Astrocyte of the spinal cord (primary cell): ENCODE measurements at regions not wholly inside any gene's neighbourhood (a gene's known extent, or its start where the extent isn't known, plus 50 kb on each side); places are given as distances from the start of the nearest gene placed in this dataset.

Source experiments
- DNase-seq: peaks from one replicate; pipeline ENCODE4 v3.0.0; 2011; ENCODE audit warnings: low read depth, low spot score
- H3K4me3 ChIP-seq: 2 replicates; pipeline ENCODE4 v1.5.1; 2011; ENCODE audit warnings: low read depth, mild to moderate bottlenecking, low read length, moderate library complexity
- in situ Hi-C: cut with HindIII; loops from 2 replicates; pipeline ENCODE4 v1.10.0; 2017; ENCODE audit warnings: low sequenced_read_pairs
- TF ChIP-seq, protein P1 (sequence below): IDR thresholded peaks from 2 replicates; pipeline ENCODE4 v1.5.1; 2012; ENCODE audit warnings: low read depth, mild to moderate bottlenecking, low read length, inconsistent platforms

DNA sequence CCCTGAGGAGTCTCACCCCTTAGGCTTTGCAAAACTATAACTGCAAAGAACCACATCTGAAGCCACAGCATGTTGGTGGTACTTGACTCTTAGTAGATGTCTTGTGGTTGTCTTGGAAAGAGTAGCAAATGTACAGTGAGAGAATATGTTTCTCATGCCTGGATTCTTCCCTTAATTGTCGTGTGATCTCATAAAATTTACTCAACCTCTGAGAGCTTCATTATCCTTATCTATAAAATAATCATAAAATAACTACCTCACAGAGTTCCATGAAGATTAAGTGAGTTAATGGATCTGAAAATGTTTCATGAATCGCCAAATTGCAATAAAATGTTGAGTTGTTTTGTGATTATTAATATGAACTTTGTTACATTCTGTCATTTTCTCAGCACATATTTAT lies 491.5 kb downstream of the METTL15 start:
- H3K4me3 ChIP-seq, result no peak overlapping the region
- no peak for DNase-seq
- TF ChIP-seq, protein P1, sequence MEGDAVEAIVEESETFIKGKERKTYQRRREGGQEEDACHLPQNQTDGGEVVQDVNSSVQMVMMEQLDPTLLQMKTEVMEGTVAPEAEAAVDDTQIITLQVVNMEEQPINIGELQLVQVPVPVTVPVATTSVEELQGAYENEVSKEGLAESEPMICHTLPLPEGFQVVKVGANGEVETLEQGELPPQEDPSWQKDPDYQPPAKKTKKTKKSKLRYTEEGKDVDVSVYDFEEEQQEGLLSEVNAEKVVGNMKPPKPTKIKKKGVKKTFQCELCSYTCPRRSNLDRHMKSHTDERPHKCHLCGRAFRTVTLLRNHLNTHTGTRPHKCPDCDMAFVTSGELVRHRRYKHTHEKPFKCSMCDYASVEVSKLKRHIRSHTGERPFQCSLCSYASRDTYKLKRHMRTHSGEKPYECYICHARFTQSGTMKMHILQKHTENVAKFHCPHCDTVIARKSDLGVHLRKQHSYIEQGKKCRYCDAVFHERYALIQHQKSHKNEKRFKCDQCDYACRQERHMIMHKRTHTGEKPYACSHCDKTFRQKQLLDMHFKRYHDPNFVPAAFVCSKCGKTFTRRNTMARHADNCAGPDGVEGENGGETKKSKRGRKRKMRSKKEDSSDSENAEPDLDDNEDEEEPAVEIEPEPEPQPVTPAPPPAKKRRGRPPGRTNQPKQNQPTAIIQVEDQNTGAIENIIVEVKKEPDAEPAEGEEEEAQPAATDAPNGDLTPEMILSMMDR, result no peak
- in situ Hi-C loops, result no loop called here

DNA sequence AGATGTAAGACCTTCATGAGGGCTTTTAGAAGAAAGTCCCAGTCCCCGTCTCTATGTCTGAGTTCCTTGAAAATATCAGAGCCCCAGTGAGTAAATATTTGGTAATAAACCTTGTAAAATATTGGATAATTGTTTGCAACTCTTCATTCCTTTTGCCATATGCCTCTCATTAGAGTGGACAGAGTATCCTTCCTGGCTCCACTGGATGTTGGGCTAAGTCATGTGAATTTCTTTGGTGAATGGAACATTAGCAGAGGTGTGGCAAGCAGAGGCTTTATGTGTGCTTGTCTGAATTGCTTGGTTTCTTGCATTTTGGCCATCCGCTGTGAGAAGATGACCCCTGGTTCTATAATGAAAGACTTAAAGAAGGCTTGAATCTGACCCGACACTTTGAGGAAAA lies 490.3 kb downstream of the METTL15 start:
- TF ChIP-seq, protein P1, result no peak
- in situ Hi-C loops, result no loop called here
- no peak overlapping the region for H3K4me3 ChIP-seq
- no peak for DNase-seq

DNA sequence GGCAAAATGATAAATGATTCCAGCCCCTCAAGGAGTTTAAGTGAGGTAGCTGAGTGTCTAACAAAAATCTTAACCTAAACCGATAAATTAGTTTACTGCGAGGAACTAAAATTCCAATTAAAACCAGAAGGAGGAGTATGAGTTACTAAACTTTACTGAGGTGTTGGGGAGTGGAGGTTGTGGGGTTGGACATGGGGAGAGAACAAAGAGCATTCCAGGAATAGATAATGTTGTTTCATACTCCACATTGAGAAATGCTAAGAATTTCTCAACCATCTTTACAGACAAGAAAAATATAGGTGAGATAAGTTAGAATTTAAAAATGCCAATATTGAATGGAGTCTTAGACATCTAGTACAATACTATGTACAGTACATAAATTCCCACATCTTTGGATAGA lies 488.6 kb downstream of the METTL15 start:
- no peak for DNase-seq
- H3K4me3 ChIP-seq, result no peak overlapping the region
- in situ Hi-C loops, result no loop called here
- TF ChIP-seq, protein P1, result no peak

DNA sequence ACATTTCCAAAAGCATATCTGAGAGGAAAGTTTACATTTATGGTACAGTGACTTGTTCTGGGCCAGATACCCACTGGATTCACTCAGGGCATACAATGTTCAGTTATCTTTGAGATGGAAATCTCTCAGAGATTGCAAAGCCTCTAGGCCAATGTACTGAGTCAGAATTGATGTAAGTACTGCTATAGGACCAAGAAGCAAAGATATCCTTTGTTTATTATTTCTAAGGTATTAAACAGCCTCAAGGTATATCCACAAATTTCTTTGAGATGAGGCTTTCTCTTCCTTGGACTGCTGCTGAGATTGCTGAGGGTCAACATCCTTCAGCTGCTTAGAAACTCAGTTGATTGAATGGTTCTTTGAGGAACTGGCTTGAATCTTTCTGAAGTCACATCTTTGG lies 484.0 kb downstream of the METTL15 start:
- TF ChIP-seq, protein P1, result no peak
- no peak overlapping the region for H3K4me3 ChIP-seq
- in situ Hi-C loops, result no loop called here
- no peak for DNase-seq

DNA sequence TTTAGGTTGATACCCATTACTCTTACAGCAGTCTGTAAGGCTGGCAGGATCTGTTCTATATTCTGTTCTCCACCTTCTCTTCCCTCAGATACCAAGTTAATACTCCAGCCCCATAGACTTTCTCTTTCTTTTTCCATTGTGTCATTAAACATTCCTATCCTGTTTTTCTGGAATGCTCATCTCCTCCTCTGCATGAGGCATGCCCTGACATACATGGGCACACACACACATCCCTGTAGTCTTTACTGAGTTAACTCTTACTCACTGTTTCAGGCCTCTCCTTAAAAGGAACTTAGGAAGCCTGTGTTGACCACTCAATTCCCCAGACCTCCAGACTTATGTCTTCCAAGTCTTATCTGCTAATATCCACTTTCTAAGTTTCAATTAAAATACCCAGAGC lies 476.8 kb downstream of the METTL15 start:
- in situ Hi-C loops, result no loop called here
- no peak overlapping the region for H3K4me3 ChIP-seq
- peak; percentile 30 for DNase-seq
- TF ChIP-seq, protein P1, result no peak

DNA sequence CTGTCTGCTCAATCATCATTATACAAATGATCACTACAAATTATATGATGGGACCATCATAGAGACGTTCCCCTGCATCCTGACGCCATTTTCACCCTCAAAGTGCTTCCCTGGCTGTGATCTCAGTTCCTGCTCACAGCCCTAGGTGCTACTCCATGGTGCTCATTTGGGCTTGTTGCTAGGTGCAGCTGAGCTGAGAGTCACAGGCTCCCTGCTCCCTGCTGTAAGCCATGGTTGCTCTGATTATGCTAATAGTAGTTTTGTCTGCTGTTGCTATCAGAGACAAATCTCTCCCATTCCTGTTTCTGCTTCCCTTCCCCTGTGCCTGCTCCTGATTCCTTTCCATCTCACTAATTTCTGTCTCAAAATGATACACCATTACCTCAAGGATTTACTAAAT lies 474.3 kb downstream of the METTL15 start:
- TF ChIP-seq, protein P1, result no peak
- no peak for DNase-seq
- in situ Hi-C loops, result no loop called here
- H3K4me3 ChIP-seq, result no peak overlapping the region
